GM23248 (cell line): ENCODE measurements at regions not wholly inside any gene's neighbourhood (a gene's known extent, or its start where the extent isn't known, plus 50 kb on each side); places are given as distances from the start of the nearest gene placed in this dataset.

ENCODE experiments used
- EZH2 ChIP-seq: fragments of 200-600 bp; sonication (generic); IDR thresholded peaks from 2 replicates; pipeline ENCODE4 v1.6.1; 2018; ENCODE audit warnings: antibody characterized with exemption, mild to moderate bottlenecking; ENCODE audit not compliant: insufficient read depth, poor library complexity, severe bottlenecking
- EZH2phosphoT487 ChIP-seq: fragments of 200-600 bp; sonication (generic); IDR thresholded peaks from 2 replicates; pipeline ENCODE4 v1.6.1; 2018; ENCODE audit warnings: antibody characterized with exemption, moderate library complexity, mild to moderate bottlenecking, low read depth; ENCODE audit not compliant: insufficient read depth

- TF ChIP-seq EZH2phosphoT487 = no peak
- TF ChIP-seq EZH2 = no peak
Measured at GRCh38 chr3:67783281-67784250, 129.2 kb upstream of the SUCLG2 start.
